ENCODE measurements at regions not wholly inside any gene's neighbourhood (a gene's known extent, or its start where the extent isn't known, plus 50 kb on each side); places are given as distances from the start of the nearest gene placed in this dataset.
A peak's percentile ranks its signal among the peaks of the same experiment; 100 is the strongest.
"Not testable (repeated sequence)": the region's sequence is repeated elsewhere in the genome, so short reads cannot be mapped to it uniquely, and the experiment has no call there.

DNA sequence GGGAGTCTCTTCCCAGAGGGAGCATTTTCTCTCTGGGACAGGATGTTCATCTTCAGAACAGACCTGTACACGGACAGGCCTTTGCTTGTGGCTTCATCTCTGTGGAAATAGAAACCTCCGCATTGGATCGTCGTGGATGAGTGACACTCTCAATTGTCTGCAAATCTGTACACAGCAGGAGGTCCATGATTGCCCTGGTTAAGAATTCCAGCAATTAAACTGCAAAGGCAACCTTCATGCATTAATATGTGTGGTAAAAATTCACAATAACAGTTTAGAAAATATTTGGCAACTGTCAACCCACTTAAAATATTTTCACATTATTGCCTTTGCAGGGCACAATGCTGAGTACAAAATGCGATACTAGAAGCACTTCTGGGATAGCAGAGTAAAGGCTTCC, 149.8 kb upstream of the SFSWAP start:
- ATAC-seq (ENCODE audit: low read depth in 2 of 2) (no peak), DNase-seq (no peak)
- no peak overlapping the region for H3K4me3 Mint-ChIP-seq
- peaks cover 0 to 3% (median 0%) of the 10 kb centered on the region in 3 donors for H3K27me3 Mint-ChIP-seq
- peaks cover 0 to 4% (median 0%) of the 10 kb centered on the region in 7 donors for H3K9me3 Mint-ChIP-seq
- H3K27ac Mint-ChIP-seq, result no peak overlapping the region
- H3K36me3 Mint-ChIP-seq, result no peaks in the 10 kb centered on the region
- H3K4me1 Mint-ChIP-seq, result no peaks in the 10 kb centered on the region

DNA sequence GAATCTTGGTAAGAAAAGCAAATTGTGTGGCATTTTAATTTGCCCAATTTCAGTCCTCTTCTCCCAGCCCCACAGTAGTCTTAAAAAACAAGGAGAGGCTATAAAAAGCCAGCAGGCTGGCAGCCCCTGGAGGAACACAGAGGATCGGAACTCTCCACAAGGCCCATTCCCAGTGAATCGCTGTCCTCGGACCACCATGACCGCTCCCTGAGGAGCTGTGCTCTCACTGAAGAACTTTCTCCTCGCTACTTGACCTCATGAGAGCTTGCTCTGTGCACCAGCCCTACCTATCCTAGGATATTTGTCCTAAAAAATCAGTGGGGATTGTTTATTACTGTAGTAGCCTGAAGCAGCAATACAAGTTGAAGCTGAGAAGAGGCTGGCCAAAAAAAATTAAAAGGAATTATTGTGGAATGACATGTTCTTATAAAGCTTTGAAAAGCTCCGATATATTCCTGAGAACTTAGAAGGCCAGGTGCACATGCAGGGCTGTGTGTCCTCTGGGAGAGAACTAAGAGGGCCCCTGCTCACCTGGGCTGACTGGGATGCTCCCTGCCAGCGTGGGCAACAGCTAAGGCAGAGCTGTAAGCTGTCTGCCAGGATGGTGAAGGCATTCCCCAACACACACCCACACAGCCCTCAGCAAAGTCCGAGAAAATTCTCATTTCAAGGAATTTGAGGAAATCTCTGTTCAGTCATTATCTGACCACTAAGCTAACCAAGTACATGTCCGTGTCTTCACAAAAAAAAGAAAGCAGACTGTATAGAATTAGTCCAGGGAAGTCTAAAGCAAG, 148.8 kb upstream of the SFSWAP start:
- Mint-ChIP-seq H3K4me3 (no peak overlapping the region), H3K27ac (no peak overlapping the region), H3K27me3 (no peaks in the 10 kb centered on the region), H3K9me3 (peaks cover 0 to 4% (median 0%) of the 10 kb centered on the region in 7 donors), H3K36me3 (no peaks in the 10 kb centered on the region), H3K4me1 (no peaks in the 10 kb centered on the region)
- no peak for ATAC-seq (ENCODE audit: low read depth in 2 of 2)
- DNase-seq, result no peak

DNA sequence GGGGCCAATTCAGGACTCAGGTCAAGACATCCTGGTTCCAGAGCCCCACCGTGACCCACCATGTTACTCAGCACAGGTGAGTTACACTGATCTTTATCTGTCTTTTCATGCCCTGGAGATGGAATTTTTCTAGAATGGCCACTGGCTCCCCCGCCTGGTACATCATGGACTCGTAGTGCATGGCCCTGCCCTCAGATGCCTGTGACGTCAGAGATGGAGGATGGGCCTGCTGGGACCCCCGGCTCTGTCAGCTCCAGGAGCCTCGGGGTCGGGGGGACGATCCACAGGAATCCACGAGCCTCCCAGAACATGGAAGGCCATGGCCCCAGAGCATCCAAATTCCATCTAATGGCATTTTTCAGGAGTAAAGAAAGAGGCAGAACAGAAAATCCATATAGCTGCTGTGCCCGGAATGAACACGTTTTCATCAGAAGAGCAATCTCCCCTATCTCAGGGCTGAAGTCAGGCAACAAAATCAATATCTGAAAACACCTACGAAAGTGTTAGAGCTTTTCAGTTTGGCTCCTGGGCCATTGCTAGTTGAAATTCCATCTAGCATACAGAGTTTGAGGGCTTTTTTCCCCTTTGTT, 146.7 kb upstream of the SFSWAP start:
- H3K36me3 Mint-ChIP-seq; H3K4me3 Mint-ChIP-seq; DNase-seq; H3K4me1 Mint-ChIP-seq; ATAC-seq (ENCODE audit: low read depth in 2 of 2); H3K27ac Mint-ChIP-seq: not testable (repeated sequence)
- Mint-ChIP-seq H3K27me3 (peaks cover 12 to 15% (median 15%) of the 10 kb centered on the region in 3 donors), H3K9me3 (peaks cover 0 to 10% (median 0%) of the 10 kb centered on the region in 7 donors)

DNA sequence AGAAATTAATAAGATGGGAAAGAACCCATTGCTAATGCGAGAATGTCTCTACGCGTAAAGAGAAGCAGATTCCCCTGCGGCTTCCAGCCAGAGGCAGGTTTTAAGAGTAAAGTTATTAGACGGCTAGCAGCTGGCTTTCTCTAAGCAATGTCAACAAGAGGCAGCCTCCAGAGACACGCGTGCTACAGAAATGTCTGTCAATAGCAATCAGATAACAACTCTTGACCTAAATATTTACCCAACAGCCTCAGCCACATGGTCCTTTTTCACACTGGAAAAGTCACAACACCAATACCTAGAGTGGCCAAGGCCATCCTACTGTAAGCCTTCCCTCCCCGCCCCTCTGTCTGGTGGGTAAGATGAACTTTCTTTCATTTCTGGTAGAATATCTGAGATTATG, 146.0 kb upstream of the SFSWAP start:
- peaks cover 0 to 10% (median 0%) of the 10 kb centered on the region in 7 donors for H3K9me3 Mint-ChIP-seq
- peaks cover 12 to 20% (median 19%) of the 10 kb centered on the region in 3 donors for H3K27me3 Mint-ChIP-seq
- DNase-seq (no peak), ATAC-seq (ENCODE audit: low read depth in 2 of 2) (no peak)
- no peaks in the 10 kb centered on the region for H3K36me3 Mint-ChIP-seq
- no peaks in the 10 kb centered on the region for H3K4me1 Mint-ChIP-seq
- no peak overlapping the region for H3K4me3 Mint-ChIP-seq
- no peak overlapping the region for H3K27ac Mint-ChIP-seq

DNA sequence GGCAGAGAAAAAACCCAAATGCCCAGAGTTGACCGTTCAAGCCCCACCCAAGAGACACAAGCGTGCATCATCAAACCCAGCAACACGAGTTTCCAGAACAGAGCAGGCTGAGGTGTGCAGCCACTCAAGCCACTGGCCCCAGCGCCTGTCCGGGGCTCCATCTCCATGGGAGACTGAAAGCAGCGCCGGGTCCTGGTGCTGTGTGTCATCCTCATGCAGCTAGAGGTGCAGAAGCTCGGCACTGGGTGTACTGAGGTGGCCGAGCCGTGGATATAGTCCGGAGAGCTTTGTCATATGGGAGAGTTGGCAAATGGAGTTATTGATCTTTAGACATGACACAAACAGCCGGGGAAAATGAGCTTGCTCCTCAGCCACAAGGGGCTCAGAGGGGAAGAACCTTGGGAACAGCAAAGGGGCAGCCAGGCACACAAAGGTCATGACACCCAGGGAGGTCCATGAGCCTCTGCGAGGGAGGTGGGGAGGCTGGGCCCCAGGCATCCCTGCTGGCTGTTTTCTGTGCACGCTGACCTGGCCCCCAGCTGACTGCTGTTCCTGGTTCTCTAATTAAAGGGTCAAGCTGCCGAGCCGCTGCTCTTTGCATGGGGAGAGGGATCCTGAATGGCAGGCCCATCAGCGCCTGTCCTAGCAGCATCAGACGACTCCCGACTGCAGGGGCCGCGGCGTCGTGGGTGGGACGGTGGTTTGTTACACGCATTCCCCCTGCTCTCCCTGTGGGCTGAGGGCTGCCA, 145.4 kb upstream of the SFSWAP start:
- no peak overlapping the region for H3K4me3 Mint-ChIP-seq
- no peak for ATAC-seq (ENCODE audit: low read depth in 2 of 2)
- no peak overlapping the region for H3K27ac Mint-ChIP-seq

DNA sequence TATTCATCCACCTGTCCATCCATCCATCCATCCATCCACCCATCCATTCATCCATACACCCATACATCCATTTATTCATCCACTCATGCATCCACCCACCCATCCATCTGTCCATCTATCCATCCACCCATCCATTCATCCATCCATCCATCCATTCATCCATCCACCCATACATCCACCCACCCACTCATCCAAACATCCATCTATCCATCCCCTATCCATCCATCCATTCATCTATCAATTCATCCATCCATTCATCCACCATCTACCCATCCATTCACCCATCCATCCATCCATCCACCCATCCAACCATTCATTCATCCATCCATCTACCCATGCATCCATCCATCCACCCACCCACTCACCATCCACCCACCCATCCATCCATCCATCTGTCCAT, 142.6 kb upstream of the SFSWAP start:
- no peaks in the 10 kb centered on the region for H3K4me1 Mint-ChIP-seq
- peaks cover 12 to 33% (median 29%) of the 10 kb centered on the region in 3 donors for H3K27me3 Mint-ChIP-seq
- H3K9me3 Mint-ChIP-seq, result peaks cover 0 to 6% (median 0%) of the 10 kb centered on the region in 7 donors
- no peak overlapping the region for H3K27ac Mint-ChIP-seq
- H3K36me3 Mint-ChIP-seq, result no peaks in the 10 kb centered on the region
- H3K4me3 Mint-ChIP-seq, result no peak overlapping the region
- ATAC-seq (ENCODE audit: low read depth in 2 of 2) (no peak), DNase-seq (no peak)

More for the DNA sequence above, 145.4 kb upstream of the SFSWAP start:
- no peaks in the 10 kb centered on the region for H3K36me3 Mint-ChIP-seq
- DNase-seq, result no peak
- H3K4me1 Mint-ChIP-seq, result no peaks in the 10 kb centered on the region
- H3K27me3 Mint-ChIP-seq, result peaks cover 12 to 23% (median 23%) of the 10 kb centered on the region in 3 donors
- peaks cover 0 to 6% (median 0%) of the 10 kb centered on the region in 7 donors for H3K9me3 Mint-ChIP-seq

DNA sequence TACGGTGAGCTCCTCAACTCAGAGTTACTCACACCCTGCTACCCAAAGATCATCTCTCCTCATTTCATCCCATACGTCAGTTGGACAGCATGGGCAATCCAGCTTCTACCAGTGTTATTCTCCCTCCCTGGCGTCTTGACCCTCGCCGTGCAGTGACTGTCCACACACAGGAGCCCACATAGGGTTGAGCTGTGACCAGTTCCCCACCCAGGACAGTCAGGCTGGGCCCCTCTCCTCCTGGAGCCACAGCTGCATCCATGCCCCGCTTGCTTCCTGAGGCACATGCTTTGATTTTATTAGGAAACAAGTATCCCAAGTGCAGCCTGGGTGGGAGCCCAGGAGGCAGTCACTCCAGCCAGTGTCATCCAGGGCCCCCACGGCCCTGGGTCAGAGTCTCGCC, 140.3 kb upstream of the SFSWAP start:
- peaks cover 0 to 6% (median 0%) of the 10 kb centered on the region in 7 donors for H3K9me3 Mint-ChIP-seq
- DNase-seq, result no peak
- ATAC-seq (ENCODE audit: low read depth in 2 of 2), result no peak
- no peaks in the 10 kb centered on the region for H3K36me3 Mint-ChIP-seq
- no peaks in the 10 kb centered on the region for H3K4me1 Mint-ChIP-seq
- H3K4me3 Mint-ChIP-seq, result no peak overlapping the region
- H3K27me3 Mint-ChIP-seq, result peaks cover 12 to 41% (median 37%) of the 10 kb centered on the region in 3 donors
- H3K27ac Mint-ChIP-seq, result no peak overlapping the region

DNA sequence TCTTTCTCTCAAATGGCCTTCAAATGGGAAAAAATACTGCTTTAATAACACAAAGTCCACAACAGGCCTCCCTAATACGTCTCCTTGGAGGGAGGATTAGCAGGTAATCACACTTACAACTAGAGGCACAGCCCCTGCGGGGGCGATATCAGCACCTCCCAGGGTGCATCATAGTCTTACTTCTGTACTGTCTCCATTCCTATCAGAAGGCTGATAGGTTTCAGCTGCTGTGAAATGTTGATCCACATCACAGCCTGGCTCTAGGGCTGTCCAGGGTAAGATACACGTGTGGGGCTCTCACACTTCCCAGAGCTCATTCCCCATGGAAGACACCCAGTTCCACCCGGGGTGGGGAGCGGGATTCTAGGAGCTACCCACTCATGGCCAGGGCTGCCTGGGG, 139.1 kb upstream of the SFSWAP start:
- no peak overlapping the region for H3K27ac Mint-ChIP-seq
- no peak for ATAC-seq (ENCODE audit: low read depth in 2 of 2)

DNA sequence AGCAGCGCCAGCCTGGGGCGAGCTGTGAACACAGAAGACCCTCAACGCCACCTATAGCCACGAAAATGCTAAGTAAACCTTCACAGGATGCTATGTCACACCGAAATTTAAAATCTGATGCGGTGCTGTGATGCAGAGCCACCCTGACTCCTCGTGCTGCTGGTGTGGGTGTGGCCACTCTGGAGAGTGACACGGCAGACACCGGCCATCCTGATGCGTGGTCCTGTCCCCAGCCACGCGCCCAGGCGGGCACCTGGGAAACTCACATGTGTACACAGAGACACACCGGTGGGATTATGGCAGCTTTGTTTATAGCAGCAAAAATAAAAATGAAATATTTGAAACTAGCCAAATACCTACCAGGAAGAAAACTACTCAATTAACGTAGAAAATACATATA, 138.3 kb upstream of the SFSWAP start:
- no peaks in the 10 kb centered on the region for H3K36me3 Mint-ChIP-seq
- H3K4me3 Mint-ChIP-seq, result no peak overlapping the region
- DNase-seq (no peak), ATAC-seq (ENCODE audit: low read depth in 2 of 2) (no peak)
- H3K9me3 Mint-ChIP-seq, result peaks cover 0 to 6% (median 0%) of the 10 kb centered on the region in 7 donors
- H3K27me3 Mint-ChIP-seq, result peaks cover 13 to 41% (median 37%) of the 10 kb centered on the region in 3 donors
- no peaks in the 10 kb centered on the region for H3K4me1 Mint-ChIP-seq
- peak overlapping the region in 1 of 6 donors; percentile 33 for H3K27ac Mint-ChIP-seq

More for the DNA sequence above, 139.1 kb upstream of the SFSWAP start:
- Mint-ChIP-seq H3K27me3 (peaks cover 15 to 41% (median 37%) of the 10 kb centered on the region in 3 donors), H3K9me3 (peaks cover 0 to 6% (median 0%) of the 10 kb centered on the region in 7 donors), H3K4me1 (no peaks in the 10 kb centered on the region), H3K4me3 (peak overlapping the region in 1 of 8 donors; percentile 15), H3K36me3 (no peaks in the 10 kb centered on the region)
- no peak for DNase-seq

DNA sequence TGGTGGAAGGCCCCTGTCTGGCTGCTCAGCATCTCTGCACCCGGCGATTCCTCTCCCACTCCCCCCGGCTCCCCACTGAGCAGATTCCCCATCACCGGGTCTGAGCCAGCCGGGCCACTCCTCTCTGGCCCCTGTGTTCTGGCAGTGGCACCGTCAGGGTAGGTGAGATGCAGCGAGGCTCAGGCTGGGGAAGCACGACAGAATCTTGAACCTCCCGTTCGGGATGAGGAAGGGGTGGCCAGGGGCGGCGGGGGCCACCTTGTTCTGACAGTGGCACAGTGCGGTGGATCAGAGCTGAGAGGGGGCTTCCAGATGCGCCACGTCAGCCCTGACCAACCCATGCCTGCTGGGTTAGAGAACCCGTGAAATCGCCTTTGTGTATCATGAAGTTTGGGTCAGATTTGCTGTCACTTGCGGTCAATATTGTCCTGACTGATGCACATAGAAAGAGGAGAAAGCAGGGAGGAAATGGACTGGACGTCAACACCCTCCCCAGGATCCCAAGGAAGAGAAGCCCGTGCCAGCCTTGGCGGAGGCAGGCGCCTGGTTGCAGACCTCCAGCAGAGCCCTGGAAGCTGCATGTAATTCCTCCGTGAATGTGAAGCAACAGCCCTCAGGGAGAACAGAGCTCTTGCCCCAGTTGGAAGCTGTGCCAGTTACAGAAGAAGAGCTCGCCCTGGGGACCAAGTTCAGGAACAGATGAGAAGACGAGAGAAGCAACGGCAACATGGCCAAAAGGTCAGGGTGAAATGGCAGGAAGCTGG, 137.1 kb upstream of the SFSWAP start:
- DNase-seq, result no peak
- Mint-ChIP-seq H3K9me3 (peaks cover 0 to 4% (median 0%) of the 10 kb centered on the region in 7 donors), H3K4me1 (no peaks in the 10 kb centered on the region), H3K27ac (no peak overlapping the region), H3K36me3 (no peaks in the 10 kb centered on the region), H3K4me3 (no peak overlapping the region), H3K27me3 (peaks cover 10 to 42% (median 30%) of the 10 kb centered on the region in 3 donors)
- no peak for ATAC-seq (ENCODE audit: low read depth in 2 of 2)

DNA sequence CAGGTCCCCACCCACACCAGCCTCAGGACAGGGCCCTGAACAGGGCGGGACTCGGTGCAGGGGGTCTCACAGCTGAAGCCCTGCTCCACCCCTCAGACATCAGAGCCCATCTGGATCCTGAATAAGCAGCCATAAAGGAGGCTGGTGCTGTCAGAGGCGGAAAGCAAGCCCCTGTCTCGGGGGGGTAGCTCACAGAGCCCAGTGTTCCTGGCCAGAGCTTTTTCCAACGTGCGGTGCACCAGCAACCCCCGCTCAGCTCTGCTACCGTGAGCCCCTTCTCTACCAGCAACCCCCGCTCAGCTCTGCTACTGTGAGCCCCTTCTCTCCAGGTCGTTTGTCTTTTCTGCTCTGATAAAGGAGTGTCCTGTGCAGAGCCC, 136.5 kb upstream of the SFSWAP start:
- no peak overlapping the region for H3K4me3 Mint-ChIP-seq

DNA sequence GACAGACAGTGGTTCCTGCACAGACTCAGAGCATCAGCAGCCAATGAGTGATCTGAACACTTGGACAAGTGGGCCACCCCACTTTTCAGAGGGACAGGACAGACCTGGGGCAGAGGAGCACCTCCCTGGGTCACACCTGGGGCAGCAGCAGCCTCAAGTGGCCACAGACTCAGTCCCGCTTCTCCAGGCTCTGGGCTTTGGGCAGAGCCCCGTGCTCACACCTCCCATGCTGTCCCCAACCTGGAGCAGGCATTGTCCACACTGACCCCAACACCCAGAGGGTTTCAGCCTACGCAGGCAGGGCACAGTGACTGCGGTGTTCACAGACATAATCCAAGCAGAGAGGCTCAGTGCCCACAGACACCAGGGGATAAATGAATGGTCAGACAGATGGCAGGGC, 135.5 kb upstream of the SFSWAP start:
- ATAC-seq (ENCODE audit: low read depth in 2 of 2) (no peak), DNase-seq (no peak)
- peaks cover 17 to 46% (median 30%) of the 10 kb centered on the region in 3 donors for H3K27me3 Mint-ChIP-seq
- H3K4me1 Mint-ChIP-seq, result no peaks in the 10 kb centered on the region
- no peaks in the 10 kb centered on the region for H3K36me3 Mint-ChIP-seq
- no peak overlapping the region for H3K4me3 Mint-ChIP-seq
- H3K9me3 Mint-ChIP-seq, result peaks cover 0 to 4% (median 0%) of the 10 kb centered on the region in 7 donors
- no peak overlapping the region for H3K27ac Mint-ChIP-seq

More for the DNA sequence above, 136.5 kb upstream of the SFSWAP start:
- Mint-ChIP-seq H3K27ac (no peak overlapping the region), H3K27me3 (peaks cover 12 to 42% (median 30%) of the 10 kb centered on the region in 3 donors), H3K4me1 (no peaks in the 10 kb centered on the region), H3K36me3 (no peaks in the 10 kb centered on the region), H3K9me3 (peaks cover 0 to 4% (median 0%) of the 10 kb centered on the region in 7 donors)
- ATAC-seq (ENCODE audit: low read depth in 2 of 2) (no peak), DNase-seq (no peak)

DNA sequence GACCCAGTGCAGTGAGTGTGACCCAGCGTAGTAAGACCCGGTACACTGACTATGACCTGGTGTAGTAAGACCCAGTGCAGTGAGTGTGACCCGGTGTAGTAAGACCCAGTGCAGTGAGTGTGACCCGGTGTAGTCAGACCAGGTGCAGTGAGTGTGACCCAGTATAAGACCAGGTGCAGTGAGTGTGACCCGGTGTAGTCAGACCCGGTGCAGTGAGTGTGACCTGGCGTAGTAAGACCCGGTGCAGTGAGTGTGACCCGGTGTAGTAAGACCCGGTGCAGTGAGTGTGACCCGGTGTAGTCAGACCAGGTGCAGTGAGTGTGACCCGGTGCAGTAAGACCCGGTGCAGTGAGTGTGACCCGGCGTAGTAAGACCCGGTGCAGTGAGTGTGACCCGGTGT, 134.2 kb upstream of the SFSWAP start:
- DNase-seq; H3K4me1 Mint-ChIP-seq; H3K9me3 Mint-ChIP-seq; H3K4me3 Mint-ChIP-seq; ATAC-seq (ENCODE audit: low read depth in 2 of 2); H3K27ac Mint-ChIP-seq; H3K36me3 Mint-ChIP-seq: not testable (repeated sequence)
- peaks cover 17 to 50% (median 25%) of the 10 kb centered on the region in 3 donors for H3K27me3 Mint-ChIP-seq

All from naive B cell (primary cell).